ENCODE measurements at regions not wholly inside any gene's neighbourhood (a gene's known extent, or its start where the extent isn't known, plus 50 kb on each side); places are given as distances from the start of the nearest gene placed in this dataset.

GRCh38 chr9:31908891-31909480, 475.5 kb upstream of the ACO1 start:
- peak overlapping the region; percentile 76; the same call in 1 of the 2 replicates for H2AFZ ChIP-seq (ENCODE audit: low read length)
- H4K91ac ChIP-seq (replicated peaks; ENCODE audit: insufficient read length, low read length), result no peak overlapping the region
- H3K27ac ChIP-seq (ENCODE audit: low read depth, low read length), result no peak overlapping the region
- H3K4me2 ChIP-seq (ENCODE audit: insufficient read depth in 1 of 2, low read depth in 2 of 2, low read length in 2 of 2), result no peak overlapping the region
- ChIA-PET CTCF (ENCODE audit: partially characterized antibody) (no interaction called here), POLR2A (ENCODE audit: partially characterized antibody) (no interaction called here)
- no peaks in the 10 kb centered on the region for H3K4me1 ChIP-seq (replicated peaks in 1 of 4; ENCODE audit: control insufficient read depth in 3 of 4, insufficient read depth in 4 of 4, low read length in 3 of 4)
- H3K18ac ChIP-seq (ENCODE audit: extremely low read depth, low read length), result no peak overlapping the region
- H3K9ac ChIP-seq (replicated peaks in 1 of 4; ENCODE audit: extremely low read depth in 1 of 4, low read depth in 3 of 4, low read length in 3 of 4), result no peak overlapping the region
- H2BK12ac ChIP-seq (ENCODE audit: low read depth, low read length), result no peak overlapping the region
- H2BK5ac ChIP-seq (ENCODE audit: low read depth, low read length), result no peak overlapping the region
- H3K79me1 ChIP-seq (ENCODE audit: low read depth, low read length), result no peaks in the 10 kb centered on the region
- no peaks in the 10 kb centered on the region for H3K79me2 ChIP-seq (ENCODE audit: control insufficient read depth in 1 of 2, insufficient read depth in 2 of 2, low read length in 2 of 2)
- H3K14ac ChIP-seq (ENCODE audit: insufficient read length), result no peak overlapping the region
- TF ChIP-seq RNF2 (IDR thresholded peaks at IDR 0.05; ENCODE audit: borderline replicate concordance, low read depth, low read length, missing control alignments, poor library complexity, severe bottlenecking) (no peak), ZNF274 (IDR thresholded peaks at IDR 0.05; ENCODE audit: borderline replicate concordance, extremely low read depth, low read length) (no peak), RAD21 (IDR thresholded peaks at IDR 0.05 in 1 of 2, conservative IDR thresholded peaks at IDR 0.05 in 1 of 2; ENCODE audit: low read depth in 2 of 2, low read length in 2 of 2) (no peak), BCL11A (IDR thresholded peaks at IDR 0.05; ENCODE audit: low read depth in 2 of 2, low read length in 2 of 2) (no peak), RXRA (IDR thresholded peaks at IDR 0.05; ENCODE audit: insufficient read depth, low read depth, low read length) (no peak), POLR2A (IDR thresholded peaks at IDR 0.05; ENCODE audit: control extremely low read depth in 1 of 2, low read depth in 2 of 2, low read length in 2 of 2) (no peak), BACH1 (IDR thresholded peaks at IDR 0.05; ENCODE audit: low read length) (no peak), FOSL1 (IDR thresholded peaks at IDR 0.05; ENCODE audit: insufficient read depth, low read depth, low read length) (no peak), EGR1 (IDR thresholded peaks at IDR 0.05; ENCODE audit: borderline replicate concordance, low read depth, low read length) (no peak), EZH2 (IDR thresholded peaks at IDR 0.05; ENCODE audit: low read depth, low read length, severe bottlenecking) (no peak)
- H3K36me3 ChIP-seq (ENCODE audit: control insufficient read depth in 2 of 4, insufficient read depth in 4 of 4, low read length in 3 of 4), result no peaks in the 10 kb centered on the region
- no peak overlapping the region for H2BK120ac ChIP-seq (replicated peaks; ENCODE audit: low read depth, low read length)
- H3K27me3 ChIP-seq (replicated peaks in 1 of 4; ENCODE audit: control insufficient read depth in 3 of 4, extremely low read depth in 1 of 4, insufficient read depth in 3 of 4, low read length in 3 of 4), result no peaks in the 10 kb centered on the region
- H3K23me2 ChIP-seq (ENCODE audit: low read depth, low read length), result no peaks in the 10 kb centered on the region
- no peak overlapping the region for H4K5ac ChIP-seq (ENCODE audit: insufficient read length, low read depth, low read length)
- H3K4me3 ChIP-seq (ENCODE audit: extremely low read depth in 1 of 4, insufficient read depth in 2 of 4, low read depth in 3 of 4, low read length in 4 of 4), result no peak overlapping the region
- no peak overlapping the region for H2AK5ac ChIP-seq (ENCODE audit: low read depth, low read length)
- 92% methylated on average over 11 of the region's 11 CpGs; no CpG with 5 or more reads in 1 of the 2 experiments for WGBS, 2 experiments (ENCODE audit: extremely low coverage in 1 of 2, insufficient coverage in 1 of 2, insufficient read length in 1 of 2, insufficient replicate concordance in 2 of 2, low coverage in 1 of 2, low lambda C conversion rate in 2 of 2, missing lambda C conversion rate in 1 of 2)
- no peak overlapping the region for H3K56ac ChIP-seq (replicated peaks; ENCODE audit: insufficient read length, low read depth, low read length)
- no peak overlapping the region for H2BK15ac ChIP-seq (ENCODE audit: low read length)
- H4K8ac ChIP-seq (ENCODE audit: extremely low read depth, insufficient read depth, low read length), result no peak overlapping the region
- H3K9me3 ChIP-seq (ENCODE audit: insufficient read depth in 2 of 2, low read depth in 1 of 2, low read length in 1 of 2), result 0 out of 4 replicates have a peak, but pooled peaks cover 0 to 3% of the 10 kb centered on the region in 2 experiments
- no peak overlapping the region for H3K23ac ChIP-seq (ENCODE audit: insufficient read length)
- H4K20me1 ChIP-seq (replicated peaks in 1 of 2; ENCODE audit: control insufficient read depth in 1 of 2, insufficient read depth in 2 of 2, low read length in 2 of 2), result no peaks in the 10 kb centered on the region
- no peak for FAIRE-seq
- DNase-seq (ENCODE audit: low read depth in 1 of 2, low spot score in 2 of 2), result no peak
- no peak overlapping the region for H3K4ac ChIP-seq (replicated peaks; ENCODE audit: insufficient read length, low read depth, low read length)
- H2BK20ac ChIP-seq (ENCODE audit: low read length), result no peak overlapping the region
